Uterus (tissue), 3 donors: ENCODE measurements at regions not wholly inside any gene's neighbourhood (a gene's known extent, or its start where the extent isn't known, plus 50 kb on each side); places are given as distances from the start of the nearest gene placed in this dataset.

Experiments used
- DNase-seq, 2 donors: peaks; one replicate each; pipeline ENCODE4 v3.0.0-alpha.2; 2019 to 2020
- H3K27ac ChIP-seq, 2 donors: fragments of 200-600 bp; sonication (generic); 1 replicate in 1 of 2; 2 replicates in 1 of 2; pipeline ENCODE4 v1.5.1; 2016 to 2018
- H3K27me3 ChIP-seq, 2 donors: fragments of 200-600 bp; sonication (generic); one replicate each; pipeline ENCODE4 v1.5.1; 2018 to 2019; ENCODE audit warnings: control low read depth in 1 of 2
- H3K36me3 ChIP-seq, 2 donors: fragments of 200-600 bp; sonication (generic); one replicate each; pipeline ENCODE4 v1.5.1; 2019; ENCODE audit warnings: control low read depth in 1 of 2
- H3K4me1 ChIP-seq, 2 donors: fragments of 200-600 bp; sonication (generic); one replicate each; pipeline ENCODE4 v1.5.1; 2018 to 2019; ENCODE audit warnings: control low read depth in 1 of 2
- H3K4me3 ChIP-seq, 2 donors: fragments of 200-600 bp; sonication (generic); 1 replicate in 1 of 2; 2 replicates in 1 of 2; pipeline ENCODE4 v1.5.1; 2018 to 2019; ENCODE audit warnings: mild to moderate bottlenecking in 1 of 2
- H3K9me3 ChIP-seq, 2 donors: fragments of 200-600 bp; sonication (generic); one replicate each; pipeline ENCODE4 v1.5.1; 2019; ENCODE audit warnings: control low read depth in 1 of 2
- CTCF ChIP-seq, 4 experiments: fragments of 200-600 bp in 2 of 4; fragments of 450-650 bp in 2 of 4; sonication (generic) in 2 of 4; IDR thresholded peaks; one replicate each; pipeline ENCODE4 v1.5.1; 2016 to 2019; ENCODE audit warnings: antibody characterized with exemption in 4 of 4, mild to moderate bottlenecking in 2 of 4, moderate library complexity in 1 of 4
- POLR2A ChIP-seq, 2 donors: fragments of 450-650 bp; IDR thresholded peaks; one replicate each; pipeline ENCODE4 v1.6.1; 2016; ENCODE audit warnings: antibody characterized with exemption in 2 of 2, mild to moderate bottlenecking in 1 of 2, moderate library complexity in 1 of 2
- intact Hi-C: fragments of 100-400 bp; cut with DNase I; formaldehyde crosslinking; loops from one replicate; pipeline ENCODE4 v1.15.1; 2023; ENCODE audit warnings: low total_unique reads
- donor health status: DM: yes; HTN: yes; CAD: no.

- no peak for TF ChIP-seq POLR2A (IDR thresholded peaks at IDR 0.05)
- peak in 3 of 4 experiments; percentile 10 to 47 (median 41) for TF ChIP-seq CTCF (IDR thresholded peaks at IDR 0.05)
- intact Hi-C loops = no loop called here
- H3K4me3 ChIP-seq = no peak overlapping the region
- no peaks in the 10 kb centered on the region for H3K9me3 ChIP-seq
- H3K4me1 ChIP-seq = no peaks in the 10 kb centered on the region
- H3K36me3 ChIP-seq = no peaks in the 10 kb centered on the region
- H3K27me3 ChIP-seq = no peaks in the 10 kb centered on the region
- H3K27ac ChIP-seq = no peak overlapping the region
- peak in 1 of 2 donors; percentile 16 for DNase-seq
Observed at GRCh38 chr12:63068857-63069442, 82.1 kb downstream of the AVPR1A start.

GRCh38 chr12:63066782-63067181 is 84.2 kb downstream of the AVPR1A start:
- H3K4me3 ChIP-seq = no peak overlapping the region
- intact Hi-C loops = no loop called here
- DNase-seq = no peak
- H3K36me3 ChIP-seq = no peaks in the 10 kb centered on the region
- H3K4me1 ChIP-seq = no peaks in the 10 kb centered on the region
- H3K27ac ChIP-seq = no peak overlapping the region
- H3K27me3 ChIP-seq = no peaks in the 10 kb centered on the region
- H3K9me3 ChIP-seq = no peaks in the 10 kb centered on the region
- TF ChIP-seq POLR2A (IDR thresholded peaks at IDR 0.05) (no peak), CTCF (IDR thresholded peaks at IDR 0.05) (no peak)

GRCh38 chr12:63066136-63066535 is 84.9 kb downstream of the AVPR1A start:
- Histone ChIP-seq H3K9me3 (no peaks in the 10 kb centered on the region), H3K27me3 (no peaks in the 10 kb centered on the region), H3K27ac (no peak overlapping the region), H3K4me1 (no peaks in the 10 kb centered on the region), H3K4me3 (no peak overlapping the region), H3K36me3 (no peaks in the 10 kb centered on the region)
- DNase-seq = no peak
- TF ChIP-seq POLR2A (IDR thresholded peaks at IDR 0.05) = no peak
- TF ChIP-seq CTCF (IDR thresholded peaks at IDR 0.05) = no peak
- intact Hi-C loops = no loop called here

- H3K36me3 ChIP-seq = no peaks in the 10 kb centered on the region
- intact Hi-C loops = no loop called here
- no peaks in the 10 kb centered on the region for H3K4me1 ChIP-seq
- no peaks in the 10 kb centered on the region for H3K27me3 ChIP-seq
- no peak for TF ChIP-seq CTCF (IDR thresholded peaks at IDR 0.05)
- TF ChIP-seq POLR2A (IDR thresholded peaks at IDR 0.05) = no peak
- DNase-seq = no peak
- H3K27ac ChIP-seq = no peak overlapping the region
- no peaks in the 10 kb centered on the region for H3K9me3 ChIP-seq
- no peak overlapping the region for H3K4me3 ChIP-seq
Observed at GRCh38 chr12:63064080-63064479, 86.9 kb downstream of the AVPR1A start.

GRCh38 chr12:63056649-63057048 is 94.4 kb downstream of the AVPR1A start:
- intact Hi-C loops = no loop called here
- Histone ChIP-seq H3K27ac (no peak overlapping the region), H3K4me1 (no peaks in the 10 kb centered on the region), H3K27me3 (no peaks in the 10 kb centered on the region), H3K4me3 (no peak overlapping the region), H3K36me3 (no peaks in the 10 kb centered on the region), H3K9me3 (no peaks in the 10 kb centered on the region)
- no peak for DNase-seq
- TF ChIP-seq POLR2A (IDR thresholded peaks at IDR 0.05) (no peak), CTCF (IDR thresholded peaks at IDR 0.05) (no peak)
